B cell (primary cell): ENCODE measurements at regions not wholly inside any gene's neighbourhood (a gene's known extent, or its start where the extent isn't known, plus 50 kb on each side); places are given as distances from the start of the nearest gene placed in this dataset.

Experiments used
- ATAC-seq: fragments of 200-7000 bp; cut with Tn5 transposase; one replicate; pipeline ENCODE4 v1.10.0; 2021; ENCODE audit warnings: low read depth, mild to moderate bottlenecking, moderate number of reproducible peaks, moderate library complexity
- CTCF ChIA-PET: fragments of 350-600 bp; sonication (Branson Sonifier 250); formaldehyde crosslinking; loops from one replicate; lab custom pipeline; 2021; ENCODE audit warnings: antibody characterized with exemption, inconsistent platforms; lab: Charles Lee
- POLR2A ChIA-PET: fragments of 350-600 bp; sonication (Branson Sonifier 250); formaldehyde crosslinking; loops from one replicate; lab custom pipeline; 2021; ENCODE audit warnings: antibody characterized with exemption; lab: Charles Lee
- DNase-seq: peaks from one replicate; pipeline ENCODE4 v3.0.0; 2013
- H2AFZ ChIP-seq: 2 replicates; pipeline ENCODE4 v1.6.1; 2012; ENCODE audit warnings: mild to moderate bottlenecking, low read depth, low read length; ENCODE audit not compliant: insufficient read depth, poor library complexity, severe bottlenecking
- H3K27ac ChIP-seq, 2 donors: 1 replicate in 1 of 2; 2 replicates in 1 of 2; pipeline ENCODE4 v1.5.1; 2012 to 2013; ENCODE audit warnings: low read length in 2 of 2, mild to moderate bottlenecking in 2 of 2, moderate library complexity in 1 of 2
- H3K27me3 ChIP-seq, 4 experiments: fragments of 200-600 bp in 1 of 4; sonication (generic) in 1 of 4; replicated peaks in 1 of 4; 1 replicate in 2 of 4; 2 replicates in 2 of 4; pipeline versions ENCODE4 v1.6.1 to v1.7.0; 2013 to 2016; ENCODE audit warnings: low read length in 3 of 4, mild to moderate bottlenecking in 2 of 4, mixed read lengths in 1 of 4, moderate library complexity in 1 of 4; ENCODE audit not compliant: insufficient read depth in 4 of 4, control insufficient read depth in 3 of 4; ENCODE audit errors: control extremely low read depth in 1 of 4
- H3K36me3 ChIP-seq, 2 experiments: replicated peaks in 1 of 2; 1 replicate in 1 of 2; 2 replicates in 1 of 2; pipeline versions ENCODE4 v1.6.1 to v1.7.1; 2013; ENCODE audit warnings: low read length in 1 of 2; ENCODE audit not compliant: insufficient read depth in 2 of 2, control insufficient read depth in 1 of 2; ENCODE audit errors: control extremely low read depth in 1 of 2, extremely low read depth in 1 of 2
- H3K4me1 ChIP-seq, 2 donors: fragments of 200-600 bp in 1 of 2; sonication (generic) in 1 of 2; 1 replicate in 1 of 2; 2 replicates in 1 of 2; pipeline versions ENCODE4 v1.5.1 to v1.6.1; 2013 to 2017; ENCODE audit warnings: low read length in 2 of 2; ENCODE audit not compliant: control insufficient read depth in 2 of 2, insufficient read depth in 2 of 2
- H3K4me2 ChIP-seq: replicated peaks from 2 replicates; pipeline ENCODE3; 2012; ENCODE audit warnings: mild to moderate bottlenecking, low read depth, low read length; ENCODE audit not compliant: poor library complexity, severe bottlenecking
- H3K4me3 ChIP-seq, 5 experiments: fragments of 200-600 bp in 1 of 5; sonication (generic) in 1 of 5; 1 replicate in 3 of 5; 2 replicates in 2 of 5; pipeline versions ENCODE4 v1.5.1 to v1.7.0; 2011 to 2016; ENCODE audit warnings: low read length in 4 of 5, mild to moderate bottlenecking in 4 of 5, low read depth in 2 of 5, control low read depth in 1 of 5, moderate library complexity in 1 of 5; ENCODE audit not compliant: insufficient read depth in 1 of 5; ENCODE audit errors: control extremely low read depth in 1 of 5, extremely low read depth in 1 of 5
- H3K79me2 ChIP-seq: fragments of 200-600 bp; sonication (generic); one replicate; pipeline ENCODE4 v1.6.0; 2016; ENCODE audit warnings: low read length; ENCODE audit not compliant: control insufficient read depth, insufficient read depth
- H3K9ac ChIP-seq: fragments of 200-600 bp; sonication (generic); 2 replicates; pipeline ENCODE4 v1.6.1; 2017; ENCODE audit warnings: mild to moderate bottlenecking, low read length, moderate library complexity
- H3K9me3 ChIP-seq, 3 donors: one replicate each; pipeline versions ENCODE4 v1.6.1 to v1.7.1; 2013; ENCODE audit warnings: low read length in 2 of 3; ENCODE audit not compliant: control insufficient read depth in 2 of 3, insufficient read depth in 1 of 3; ENCODE audit errors: control extremely low read depth in 1 of 3
- H4K20me1 ChIP-seq: 2 replicates; pipeline ENCODE4 v1.6.0; 2012; ENCODE audit warnings: mild to moderate bottlenecking, low read length; ENCODE audit not compliant: insufficient read depth, control insufficient read depth, poor library complexity, severe bottlenecking
- H3K27ac Mint-ChIP-seq: one replicate; pipeline ENCODE4 v1.8.0; 2021; ENCODE audit warnings: mixed read lengths
- H3K27me3 Mint-ChIP-seq: one replicate; pipeline ENCODE4 v1.8.0; 2021; ENCODE audit warnings: mixed read lengths
- H3K4me1 Mint-ChIP-seq: one replicate; pipeline ENCODE4 v1.8.0; 2021; ENCODE audit warnings: mixed read lengths
- H3K4me3 Mint-ChIP-seq: one replicate; pipeline ENCODE4 v1.8.0; 2021; ENCODE audit warnings: mixed read lengths
- H3K9me3 Mint-ChIP-seq: one replicate; pipeline ENCODE4 v1.8.0; 2022; ENCODE audit warnings: mixed read lengths; ENCODE audit not compliant: insufficient read depth
- CTCF ChIP-seq: fragments of 200-600 bp; IDR thresholded peaks from one replicate; pipeline ENCODE4 v1.8.0; 2022; ENCODE audit warnings: antibody characterized with exemption, mild to moderate bottlenecking
- EZH2 ChIP-seq: IDR thresholded peaks from 2 replicates; pipeline ENCODE4 v1.6.1; 2012; ENCODE audit warnings: borderline replicate concordance, low read depth, mild to moderate bottlenecking, moderate library complexity, low read length; ENCODE audit not compliant: insufficient read depth, poor library complexity, severe bottlenecking
- WGBS: methylation state at CpG from one replicate; pipeline ENCODE4 v1.1.5; 2013; ENCODE audit warnings: missing lambda C conversion rate; ENCODE audit not compliant: insufficient coverage; 5-methylcytosine and 5-hydroxymethylcytosine counted together
- intact Hi-C: fragments of 100-400 bp; cut with micrococcal nuclease; formaldehyde crosslinking; loops from one replicate; pipeline ENCODE4 v1.10.0; 2022

- Mint-ChIP-seq H3K4me1 (no peaks in the 10 kb centered on the region), H3K4me3 (no peak overlapping the region), H3K27me3 (no peaks in the 10 kb centered on the region), H3K9me3 (peaks cover 5% of the 10 kb centered on the region), H3K27ac (no peak overlapping the region)
- TF ChIP-seq CTCF = no peak
- no peak for TF ChIP-seq EZH2
- Histone ChIP-seq H3K79me2 (no peaks in the 10 kb centered on the region), H2AFZ (no peak overlapping the region), H3K36me3 (no peaks in the 10 kb centered on the region), H3K9ac (no peak overlapping the region), H3K4me3 (no peak overlapping the region), H3K4me2 (no peak overlapping the region), H3K4me1 (no peaks in the 10 kb centered on the region), H3K27me3 (no peaks in the 10 kb centered on the region), H3K9me3 (no peaks in the 10 kb centered on the region), H4K20me1 (no peaks in the 10 kb centered on the region), H3K27ac (no peak overlapping the region)
- intact Hi-C loops = no loop called here
- 93% methylated on average over 5 of the region's 6 CpGs for WGBS
- DNase-seq (no peak), ATAC-seq (no peak)
- ChIA-PET POLR2A (no interaction called here), CTCF (no interaction called here)
These were observed 60.1 kb upstream of the SP8 start for GRCh38 chr7:20846791-20847190.

- no peaks in the 10 kb centered on the region for H3K9me3 ChIP-seq
- H3K9me3 Mint-ChIP-seq = no peaks in the 10 kb centered on the region
- DNase-seq = no peak
- H3K4me3 Mint-ChIP-seq = no peak overlapping the region
- no peak overlapping the region for H3K27ac ChIP-seq
- H3K27me3 Mint-ChIP-seq = no peaks in the 10 kb centered on the region
- no peak overlapping the region for H3K4me2 ChIP-seq
- no peaks in the 10 kb centered on the region for H3K4me1 Mint-ChIP-seq
- H3K27ac Mint-ChIP-seq = no peak overlapping the region
- no peaks in the 10 kb centered on the region for H3K4me1 ChIP-seq
- CTCF ChIA-PET = no interaction called here
- no peak overlapping the region for H2AFZ ChIP-seq
- no peaks in the 10 kb centered on the region for H4K20me1 ChIP-seq
- POLR2A ChIA-PET = no interaction called here
- no peak for TF ChIP-seq EZH2
- no peak for TF ChIP-seq CTCF
- no peaks in the 10 kb centered on the region for H3K27me3 ChIP-seq
- 87% methylated on average over 3 of the region's 3 CpGs for WGBS
- no peak for ATAC-seq
- H3K36me3 ChIP-seq = no peaks in the 10 kb centered on the region
- no peaks in the 10 kb centered on the region for H3K79me2 ChIP-seq
- no peak overlapping the region for H3K9ac ChIP-seq
- intact Hi-C loops = no loop called here
- no peak overlapping the region for H3K4me3 ChIP-seq
These were observed 72.3 kb upstream of the SP8 start for GRCh38 chr7:20858951-20859350.
